Activated effector memory CD4-positive, alpha-beta T cell treated with anti-CD3 and anti-CD28 coated beads, Interleukin-2, amount 50 U/mL, for 16 hours (primary cell): ENCODE measurements at regions not wholly inside any gene's neighbourhood (a gene's known extent, or its start where the extent isn't known, plus 50 kb on each side); places are given as distances from the start of the nearest gene placed in this dataset.
A peak's percentile ranks its signal among the peaks of the same experiment; 100 is the strongest.

Experiments
- DNase-seq: peaks from one replicate; pipeline ENCODE4 v3.0.0-alpha.2; 2020

- DNase-seq: peak; percentile 31
Observed at GRCh38 chr6:14927398-14927797, 318.5 kb upstream of the JARID2 start.

GRCh38 chr6:14929291-14929690, 316.6 kb upstream of the JARID2 start:
- DNase-seq: no peak

- peak; percentile 38 for DNase-seq
Observed at GRCh38 chr6:14930366-14930989, 315.4 kb upstream of the JARID2 start.

GRCh38 chr6:14932485-14933182, 313.2 kb upstream of the JARID2 start:
- DNase-seq: peak; percentile 25

- peak; percentile 12 for DNase-seq
Observed at GRCh38 chr6:14933183-14933544, 312.7 kb upstream of the JARID2 start.

GRCh38 chr6:14934013-14934412, 311.9 kb upstream of the JARID2 start:
- DNase-seq: no peak

GRCh38 chr6:14934844-14935243, 311.0 kb upstream of the JARID2 start:
- no peak for DNase-seq

GRCh38 chr6:14936861-14937260, 309.0 kb upstream of the JARID2 start:
- DNase-seq: no peak

GRCh38 chr6:14943116-14943515, 302.8 kb upstream of the JARID2 start:
- no peak for DNase-seq

GRCh38 chr6:14944593-14944992, 301.3 kb upstream of the JARID2 start:
- no peak for DNase-seq

GRCh38 chr6:14945461-14946185, 300.2 kb upstream of the JARID2 start:
- no peak for DNase-seq

GRCh38 chr6:14946753-14947152, 299.1 kb upstream of the JARID2 start:
- no peak for DNase-seq

GRCh38 chr6:14948586-14949245, 297.2 kb upstream of the JARID2 start:
- DNase-seq: no peak

- DNase-seq: no peak
Observed at GRCh38 chr6:14950103-14950969, 295.5 kb upstream of the JARID2 start.

GRCh38 chr6:14950970-14951276, 294.9 kb upstream of the JARID2 start:
- DNase-seq: no peak

GRCh38 chr6:14951704-14952103, 294.2 kb upstream of the JARID2 start:
- DNase-seq: no peak

GRCh38 chr6:14953836-14954235, 292.0 kb upstream of the JARID2 start:
- DNase-seq: no peak

GRCh38 chr6:14957355-14958059, 288.4 kb upstream of the JARID2 start:
- DNase-seq: no peak

- no peak for DNase-seq
Observed at GRCh38 chr6:14959324-14959885, 286.5 kb upstream of the JARID2 start.

GRCh38 chr6:14964556-14965270, 281.2 kb upstream of the JARID2 start:
- DNase-seq: no peak

- DNase-seq: no peak
Observed at GRCh38 chr6:14965424-14966075, 280.3 kb upstream of the JARID2 start.
